HG03280 (cell line): ENCODE measurements at regions not wholly inside any gene's neighbourhood (a gene's known extent, or its start where the extent isn't known, plus 50 kb on each side); places are given as distances from the start of the nearest gene placed in this dataset.

ENCODE experiments used
- ATAC-seq: cut with Tn5 transposase; IDR thresholded peaks from one replicate; pipeline ENCODE4 v1.9.1; 2021; ENCODE audit warnings: mild to moderate bottlenecking, moderate library complexity; ENCODE audit not compliant: unreplicated experiment

DNA sequence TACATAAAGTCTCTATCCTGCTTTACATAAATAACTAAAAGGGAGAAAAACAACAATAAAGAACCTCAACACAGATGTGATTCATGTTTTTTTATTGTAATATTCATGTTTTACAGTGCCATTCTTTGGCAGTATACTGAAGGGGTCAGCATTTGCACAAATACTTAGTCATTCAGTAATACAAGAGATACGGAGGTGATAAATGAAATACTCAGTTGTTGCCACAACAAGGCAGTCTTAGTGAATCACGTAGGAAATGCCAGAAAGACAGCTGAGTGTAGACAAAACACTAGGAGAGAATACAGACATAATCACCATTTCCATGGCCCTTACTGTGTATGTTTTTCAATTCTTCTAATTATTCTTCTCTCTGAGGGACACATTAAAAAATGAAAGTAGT lies 910.4 kb downstream of the METTL15 start:
- no peak for ATAC-seq

DNA sequence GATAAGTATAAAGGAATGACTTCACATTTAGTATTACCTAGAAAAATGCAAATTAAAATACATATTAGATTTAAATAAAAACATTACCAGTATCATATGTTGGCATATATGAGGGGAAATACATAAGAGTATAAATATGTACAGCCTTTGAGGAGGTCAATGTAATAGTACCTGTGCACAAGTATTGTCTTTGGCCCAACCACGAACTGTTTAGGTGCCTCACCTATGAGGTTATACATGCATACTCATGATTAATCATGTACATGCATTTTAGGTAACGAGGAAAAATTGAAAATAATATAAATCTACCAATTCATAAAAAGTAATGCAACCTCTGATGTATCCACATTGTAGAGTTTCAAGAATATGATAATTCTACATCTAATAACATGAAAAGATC lies 909.8 kb downstream of the METTL15 start:
- no peak for ATAC-seq

DNA sequence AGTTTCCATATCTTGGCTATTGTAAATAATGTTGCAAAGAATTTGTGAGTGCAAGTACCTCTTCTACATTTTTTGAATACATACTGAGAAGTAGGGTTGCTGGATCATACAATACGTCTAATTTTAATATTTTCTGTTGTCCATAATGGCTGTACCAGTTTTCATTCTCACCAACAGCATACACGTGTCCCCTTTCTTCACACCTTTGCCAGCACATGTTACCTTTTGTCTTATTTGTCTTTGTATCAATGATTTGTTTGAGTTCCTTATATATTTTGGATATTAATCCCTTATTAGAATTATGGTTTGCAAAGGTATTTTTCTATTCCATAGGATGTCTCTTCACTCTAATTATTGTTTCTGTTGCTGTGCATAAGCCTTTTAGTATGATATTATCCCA lies 904.3 kb downstream of the METTL15 start:
- no peak for ATAC-seq

DNA sequence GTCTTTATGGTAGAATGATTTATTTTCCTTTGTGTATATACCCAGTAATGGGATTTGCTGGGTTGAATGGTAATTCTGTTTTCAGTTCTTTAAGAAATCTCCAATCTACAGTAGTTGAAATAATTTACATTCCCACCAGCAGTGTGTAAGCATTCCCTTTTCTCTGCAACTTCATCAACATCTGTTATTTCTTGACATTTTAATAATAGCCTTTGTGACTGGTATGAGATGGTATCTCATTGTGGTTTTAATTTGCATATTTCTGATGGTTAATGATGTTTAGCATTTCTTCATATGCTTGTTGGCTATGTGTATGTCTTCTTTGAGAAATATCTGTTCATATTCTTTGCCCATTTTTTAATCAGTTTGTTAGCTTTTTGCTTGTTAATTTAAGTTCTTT lies 901.2 kb downstream of the METTL15 start:
- ATAC-seq = no peak

DNA sequence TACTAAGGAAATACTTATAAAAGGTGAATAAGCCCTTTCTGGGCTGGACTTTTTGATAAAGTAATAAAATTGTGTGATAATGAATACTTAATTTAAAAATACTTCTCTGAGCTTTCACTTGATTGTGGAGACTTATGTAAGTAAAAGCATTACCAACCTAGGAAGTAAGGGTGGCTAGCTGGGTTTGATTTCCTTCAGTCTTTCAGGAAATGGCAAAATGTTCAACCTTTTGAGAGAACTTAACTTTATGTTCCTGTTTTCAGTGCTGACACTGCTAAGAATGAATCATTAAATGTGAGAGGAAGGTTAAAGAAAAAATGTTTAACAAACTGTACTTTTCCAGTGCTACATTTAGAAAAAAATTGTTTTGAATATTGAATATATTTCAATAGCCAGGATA lies 900.3 kb downstream of the METTL15 start:
- ATAC-seq = no peak

DNA sequence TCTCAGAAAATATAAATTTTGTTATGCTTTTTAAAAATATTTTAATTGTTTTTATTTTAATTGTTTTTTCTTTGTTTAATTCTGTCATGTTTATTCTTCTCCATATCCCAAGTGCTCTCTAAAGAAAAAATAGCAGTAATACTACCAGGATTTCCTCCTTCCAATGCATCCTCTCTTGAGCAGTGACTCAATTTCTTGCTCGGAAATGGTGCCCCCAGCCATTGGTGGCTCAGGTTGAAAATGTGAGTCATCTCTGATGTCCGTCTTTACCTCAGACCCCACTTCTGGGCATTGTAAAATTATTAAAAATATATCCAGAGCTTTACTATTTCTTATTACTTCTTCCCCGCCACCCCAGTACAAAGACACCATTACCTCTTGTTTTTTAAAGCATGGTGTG lies 898.5 kb downstream of the METTL15 start:
- ATAC-seq = no peak

DNA sequence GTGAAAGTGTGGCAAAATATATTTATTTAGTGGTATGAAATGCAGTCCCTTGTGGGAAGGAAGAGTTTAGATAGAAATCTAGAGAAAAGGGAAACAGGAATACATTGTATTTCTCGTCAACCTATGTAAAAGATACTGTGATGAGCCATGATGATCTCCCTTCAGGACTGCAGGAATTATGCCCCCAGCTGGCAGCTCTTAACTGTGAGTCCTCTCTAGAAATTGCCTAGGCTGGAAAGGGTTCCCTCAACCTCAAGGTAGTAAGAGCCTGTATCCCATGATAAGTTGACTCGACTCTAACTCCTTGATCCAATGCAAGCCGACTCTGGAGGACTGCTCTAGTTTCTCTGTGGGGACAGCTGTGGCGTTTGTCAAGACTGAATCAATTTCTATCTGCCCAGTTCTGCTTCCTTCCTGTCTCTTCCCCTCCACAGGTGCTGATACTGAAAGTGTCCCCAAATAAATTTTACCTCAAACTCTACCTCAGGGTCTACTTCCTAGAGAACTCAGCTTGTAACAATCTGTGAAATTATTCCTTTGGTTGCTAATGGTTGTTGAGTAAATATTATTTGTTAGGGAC lies 897.3 kb downstream of the METTL15 start:
- no peak for ATAC-seq

DNA sequence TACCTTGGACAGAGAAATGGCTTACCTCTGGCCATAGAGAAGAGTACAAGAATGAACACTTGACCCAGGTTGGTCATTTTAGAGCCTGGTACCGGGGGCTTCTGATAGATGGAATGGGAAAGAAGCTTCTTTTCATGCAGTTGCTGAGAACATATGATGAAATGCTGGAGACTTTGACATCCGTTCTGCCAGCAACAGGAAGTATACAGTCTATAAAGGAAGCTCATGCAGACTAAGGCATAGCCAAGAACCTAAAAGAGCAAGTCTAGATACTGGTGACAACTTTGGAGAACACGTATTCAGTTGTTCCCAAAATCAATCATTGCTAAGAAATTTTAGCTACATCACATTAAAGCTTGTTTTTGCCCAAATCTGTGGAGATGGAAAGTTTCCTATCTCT lies 894.6 kb downstream of the METTL15 start:
- ATAC-seq = no peak

DNA sequence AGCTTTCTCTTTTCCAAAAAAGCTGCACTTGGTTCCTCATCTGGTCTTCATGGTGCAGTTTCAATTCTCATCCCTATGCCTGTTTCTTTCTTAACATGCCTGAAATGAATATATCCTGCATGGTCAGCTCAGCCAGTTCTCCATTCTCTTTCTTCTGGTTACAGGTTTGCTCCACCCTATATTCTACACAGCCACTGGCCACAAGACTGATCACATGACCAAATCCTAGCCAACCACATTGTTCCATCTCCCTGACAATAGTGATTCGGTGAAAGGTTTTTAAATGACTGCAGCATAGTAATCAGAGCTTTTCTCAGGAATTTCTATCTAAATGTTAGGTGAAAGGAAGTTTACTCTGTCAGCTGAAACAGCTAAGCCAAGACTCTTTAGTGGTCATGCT lies 891.4 kb downstream of the METTL15 start:
- no peak for ATAC-seq

DNA sequence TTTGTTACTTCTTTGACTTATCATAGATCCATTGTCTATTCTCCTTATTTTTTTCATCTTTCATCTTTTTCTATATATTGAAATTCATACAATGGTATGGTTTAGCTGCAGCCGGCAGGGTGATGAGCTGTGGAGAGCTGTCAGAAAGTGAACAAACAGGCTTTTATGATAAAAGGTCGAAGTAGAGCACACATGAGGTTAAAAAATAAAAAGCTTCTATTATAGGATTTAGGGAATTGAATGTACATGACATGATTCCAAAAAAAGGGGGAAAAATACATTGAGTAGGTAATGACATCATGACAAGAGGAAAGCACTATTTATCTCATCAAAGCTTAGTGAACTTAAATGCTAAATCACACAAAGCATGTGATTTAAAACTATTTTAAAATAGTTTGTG lies 884.8 kb downstream of the METTL15 start:
- no peak for ATAC-seq

DNA sequence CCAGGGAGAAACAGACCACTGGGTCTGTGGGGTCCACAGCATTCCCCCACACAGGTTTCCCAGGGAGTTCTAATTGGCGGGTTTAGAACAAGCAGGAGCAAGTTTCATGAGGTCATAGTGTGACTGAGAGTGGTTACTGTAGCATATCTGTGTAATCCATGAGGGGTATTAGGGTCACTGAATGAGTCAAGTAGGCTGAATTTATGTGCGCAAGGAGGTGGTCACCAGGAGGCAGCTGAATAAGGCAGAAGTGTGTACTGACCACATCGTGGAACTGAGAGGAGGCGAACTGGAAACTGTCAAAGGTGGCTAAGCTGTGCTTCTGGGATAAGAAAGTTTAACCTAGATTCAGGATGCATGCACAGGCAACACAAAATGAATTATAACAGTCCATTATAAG lies 876.0 kb downstream of the METTL15 start:
- ATAC-seq = no peak

DNA sequence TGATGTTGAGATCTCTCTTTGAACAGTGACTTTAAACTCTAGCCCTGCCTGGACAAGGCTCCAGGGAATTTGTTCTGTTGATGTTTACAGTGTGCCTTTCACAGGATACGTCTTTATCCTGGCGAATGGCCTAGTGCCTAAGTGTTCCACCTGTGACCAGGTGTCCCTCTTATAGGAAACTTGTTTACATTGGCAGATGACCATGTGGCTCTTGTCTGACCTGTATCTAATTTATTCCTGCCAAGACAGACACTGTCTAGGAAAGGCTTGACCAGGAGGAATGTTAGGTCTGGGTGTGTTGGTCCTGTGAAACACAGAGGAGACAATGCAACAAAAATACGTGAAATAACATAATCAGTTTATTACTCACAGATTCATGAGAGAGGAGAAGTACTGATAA lies 875.6 kb downstream of the METTL15 start:
- ATAC-seq = no peak

DNA sequence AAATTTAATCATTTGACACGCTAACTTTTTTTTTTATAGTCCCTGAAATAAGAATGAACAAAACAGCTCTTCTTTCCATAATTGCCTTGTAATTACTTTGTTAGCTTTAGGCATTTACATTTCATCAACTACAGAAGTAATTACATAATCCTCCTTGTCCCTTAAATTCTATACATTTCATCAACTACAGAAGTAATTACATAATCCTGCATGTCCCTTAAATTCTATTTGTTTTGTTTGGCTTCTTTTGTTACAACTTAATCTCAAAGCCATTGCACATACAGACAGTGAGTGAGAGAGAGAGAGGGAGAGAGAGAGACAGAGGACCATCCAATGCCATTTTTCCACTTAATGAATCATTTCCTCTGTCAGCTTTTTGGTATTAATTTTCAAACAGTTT lies 873.2 kb downstream of the METTL15 start:
- no peak for ATAC-seq

DNA sequence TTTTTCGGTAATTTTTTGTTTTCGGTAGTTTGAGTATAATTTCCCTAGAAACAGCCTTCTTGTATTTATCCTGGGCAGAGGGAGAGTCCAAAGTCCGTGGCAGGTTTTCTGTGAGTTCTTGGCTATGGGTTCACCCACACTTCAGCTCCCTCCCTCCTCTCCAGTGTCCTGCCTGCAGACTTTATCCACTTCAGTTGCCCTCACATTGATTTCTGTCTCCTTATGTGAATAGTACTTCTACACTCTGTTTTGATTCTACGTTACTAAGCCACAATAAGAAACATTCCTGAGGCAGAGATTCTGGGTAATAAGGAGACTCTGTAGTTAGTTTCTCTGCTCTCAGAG lies 868.6 kb downstream of the METTL15 start:
- no peak for ATAC-seq

DNA sequence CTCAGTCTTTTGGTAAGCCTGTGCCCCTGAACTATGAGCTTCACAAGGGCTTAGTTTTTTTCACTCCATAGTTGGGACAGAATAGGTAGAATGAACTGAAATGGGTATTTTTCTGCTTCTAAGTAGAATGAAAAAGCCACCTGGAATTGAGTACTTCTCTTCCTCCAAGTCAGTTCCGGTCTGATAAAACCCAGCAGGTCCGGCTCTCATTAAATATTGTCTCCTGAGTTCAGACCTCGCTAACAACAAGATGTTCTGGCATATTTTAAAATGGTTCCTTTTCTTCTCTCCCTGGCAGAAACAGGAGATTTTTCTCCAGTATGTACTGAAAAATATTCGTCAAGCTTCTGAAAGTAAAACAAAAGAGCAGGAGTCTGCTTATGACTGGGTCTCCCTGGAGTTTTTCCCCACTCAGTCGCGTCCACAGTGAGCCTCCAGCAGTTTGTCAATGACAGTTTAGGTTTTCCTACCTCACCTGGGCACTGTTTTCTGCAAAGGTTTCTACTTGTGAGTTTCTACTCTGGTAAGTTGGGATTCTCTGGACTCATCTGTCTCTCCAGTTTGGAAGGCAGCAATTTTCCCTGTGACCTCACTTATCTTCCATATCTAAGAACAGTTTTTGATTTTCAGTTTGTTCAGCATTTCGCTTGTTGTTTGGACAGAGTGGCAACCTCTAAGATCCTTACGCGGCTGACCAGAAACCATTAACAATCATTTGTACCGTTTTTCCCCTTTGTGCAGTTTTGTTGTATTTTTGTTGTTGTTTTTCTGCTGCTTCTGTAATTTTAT lies 868.0 kb downstream of the METTL15 start:
- ATAC-seq = no peak

DNA sequence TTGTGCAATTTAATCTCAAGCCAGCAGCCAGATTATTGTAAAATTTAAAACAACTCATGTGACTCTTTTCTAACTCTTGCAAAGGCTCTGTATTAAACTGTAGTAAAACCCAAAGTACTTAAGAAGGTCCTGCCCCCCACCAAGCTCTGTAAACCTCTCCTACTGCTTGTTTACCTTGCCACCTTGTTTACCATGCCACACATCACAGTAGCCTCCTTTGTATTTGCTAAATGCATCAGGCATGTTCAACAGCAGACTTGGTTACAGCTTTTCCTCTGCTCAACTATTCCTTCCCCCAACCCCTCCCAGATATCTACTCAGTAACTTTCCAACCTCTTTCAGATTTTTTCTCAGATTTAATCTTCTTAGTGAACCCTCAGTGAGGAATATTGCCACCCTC lies 861.6 kb downstream of the METTL15 start:
- no peak for ATAC-seq

DNA sequence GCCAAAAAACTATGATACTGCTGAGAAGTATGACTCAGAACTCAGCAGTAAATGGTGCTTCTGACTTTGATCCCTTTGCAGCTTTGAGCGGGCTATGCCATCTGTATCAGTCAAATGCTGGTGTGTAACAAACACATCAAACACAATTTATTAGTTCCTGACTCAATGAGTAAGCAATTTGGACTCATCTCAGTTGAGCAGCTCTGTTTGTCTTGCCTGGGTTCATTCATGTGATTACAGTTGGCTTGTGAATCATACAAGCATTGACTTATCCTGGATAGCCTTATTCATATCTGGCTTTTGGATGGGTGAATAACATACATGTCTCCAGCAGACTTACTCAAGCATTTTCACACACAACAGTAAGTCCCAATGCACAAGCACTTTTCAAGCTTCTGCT lies 858.8 kb downstream of the METTL15 start:
- no peak for ATAC-seq

DNA sequence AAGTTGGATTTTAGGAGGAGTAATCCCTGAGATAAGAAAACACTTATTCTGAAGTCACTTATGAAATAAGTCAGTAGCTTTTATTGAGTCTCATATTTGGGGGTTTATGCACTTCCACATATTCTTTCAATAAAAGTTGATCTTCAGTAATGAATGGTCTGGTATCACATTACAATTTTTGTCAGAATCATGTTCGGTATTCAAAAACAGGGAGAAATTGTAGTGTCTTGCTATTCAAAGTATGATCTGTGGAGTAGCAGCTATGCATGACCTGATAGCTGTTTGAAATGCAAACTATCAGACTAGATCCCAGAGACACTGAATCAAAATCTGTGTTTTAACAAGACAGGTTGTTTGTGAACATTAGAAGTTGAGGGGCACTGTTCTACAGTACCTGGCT lies 857.6 kb downstream of the METTL15 start:
- no peak for ATAC-seq

DNA sequence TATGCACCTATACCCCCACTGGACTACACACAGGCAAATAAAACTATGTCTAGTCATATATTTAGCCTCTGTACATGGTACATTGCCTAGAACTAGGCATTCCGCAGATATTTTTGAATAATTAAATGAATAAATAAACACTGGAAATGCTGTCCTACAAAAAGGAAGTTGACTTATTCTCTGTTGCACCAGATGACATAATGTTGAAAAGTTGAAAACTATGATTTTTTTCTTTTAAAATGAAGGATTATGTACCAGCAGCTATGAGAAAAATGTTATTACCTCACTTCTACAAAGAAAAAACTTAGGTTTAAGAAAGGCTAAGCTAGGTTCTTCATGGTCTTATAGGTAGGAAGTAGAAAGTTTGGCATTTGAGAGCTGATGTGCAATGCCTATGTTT lies 856.6 kb downstream of the METTL15 start:
- no peak for ATAC-seq

DNA sequence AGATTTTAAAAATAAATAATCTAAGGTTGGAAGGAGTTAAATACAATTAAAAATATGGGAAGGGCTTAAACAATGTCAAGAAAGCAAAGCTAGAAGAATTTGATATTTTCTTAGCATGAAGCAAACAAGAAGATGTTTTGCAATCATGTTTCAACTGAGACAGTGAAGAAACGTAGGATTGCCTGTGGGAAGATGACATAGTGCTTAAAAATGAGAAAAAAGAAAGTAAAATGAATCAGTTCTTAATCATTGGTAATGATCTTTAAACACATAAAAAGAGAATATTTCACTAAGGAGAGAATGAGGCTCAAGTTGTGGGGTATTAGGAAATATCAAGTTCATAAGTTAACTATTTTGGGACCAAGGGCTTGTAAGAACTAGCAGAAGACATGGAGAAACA lies 855.0 kb downstream of the METTL15 start:
- no peak for ATAC-seq

DNA sequence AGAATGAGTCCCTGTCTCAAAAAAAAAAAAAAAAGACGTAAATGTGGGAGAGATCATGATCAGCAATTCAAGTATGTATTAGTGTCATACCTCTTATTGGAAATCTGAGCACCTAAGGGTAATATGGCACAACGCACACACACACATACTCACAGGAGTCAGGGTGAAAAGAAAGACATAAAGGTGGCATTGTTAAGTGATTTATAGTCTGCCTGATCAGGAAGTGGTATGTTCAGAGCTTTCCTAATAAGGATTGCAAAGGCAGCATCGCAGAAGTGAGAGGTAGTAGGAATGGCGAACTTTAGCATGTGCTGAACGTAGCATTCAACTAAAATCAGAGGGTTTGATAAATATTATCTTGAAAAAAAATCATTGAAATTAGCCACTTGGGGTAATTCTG lies 854.3 kb downstream of the METTL15 start:
- ATAC-seq = no peak

DNA sequence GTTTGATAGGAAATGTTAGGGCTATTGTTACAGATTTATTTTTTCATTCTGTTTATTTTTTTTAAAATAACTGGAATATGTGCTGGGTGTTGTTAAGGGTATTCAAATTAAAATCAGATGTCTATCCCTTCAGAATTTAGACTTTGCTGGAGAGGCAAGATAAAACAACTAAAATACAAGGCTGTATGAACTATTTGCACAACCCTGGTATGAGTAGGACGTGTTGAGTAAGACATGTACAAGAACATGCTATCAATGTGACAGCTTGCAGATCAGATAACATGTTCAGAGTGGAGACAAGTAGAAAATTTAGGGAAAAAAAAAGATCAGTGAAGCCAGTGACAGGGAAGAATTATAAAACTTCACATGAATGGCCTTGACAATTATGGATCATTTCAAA lies 853.5 kb downstream of the METTL15 start:
- no peak for ATAC-seq

DNA sequence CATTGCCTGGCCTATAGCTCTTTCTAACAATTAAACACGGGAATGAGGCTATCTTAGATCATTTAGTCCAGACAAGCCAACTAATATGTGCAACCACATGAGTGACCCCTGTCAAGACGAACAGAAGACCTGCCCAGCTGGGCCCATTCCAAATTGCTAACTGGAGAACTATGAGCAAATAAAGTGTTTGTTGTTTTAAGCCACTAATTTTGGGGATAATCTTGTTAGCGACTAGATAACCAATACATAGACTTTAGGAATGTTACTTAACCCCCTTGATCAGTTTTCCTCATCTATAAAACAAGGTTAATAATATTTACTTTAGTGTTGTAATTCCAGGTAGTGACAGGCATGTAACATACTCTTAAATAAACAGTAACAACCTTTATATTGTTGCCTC lies 848.3 kb downstream of the METTL15 start:
- ATAC-seq = no peak
